ENCODE measurements at regions not wholly inside any gene's neighbourhood (a gene's known extent, or its start where the extent isn't known, plus 50 kb on each side); places are given as distances from the start of the nearest gene placed in this dataset.
A peak's percentile ranks its signal among the peaks of the same experiment; 100 is the strongest.
"Not testable (repeated sequence)": the region's sequence is repeated elsewhere in the genome, so short reads cannot be mapped to it uniquely, and the experiment has no call there.

- peak; percentile 40 for DNase-seq
Measured at GRCh38 chr10:120208488-120208887, 248.5 kb upstream of the PLPP4 start.

- peak; percentile 25 for DNase-seq
Measured at GRCh38 chr10:120209124-120209762, 247.8 kb upstream of the PLPP4 start.

GRCh38 chr10:120212275-120212674 is 244.8 kb upstream of the PLPP4 start:
- DNase-seq: no peak

GRCh38 chr10:120213283-120213682 is 243.7 kb upstream of the PLPP4 start:
- not testable (repeated sequence) for DNase-seq

- DNase-seq: no peak
Measured at GRCh38 chr10:120217736-120218135, 239.3 kb upstream of the PLPP4 start.

GRCh38 chr10:120221873-120222485 is 235.0 kb upstream of the PLPP4 start:
- DNase-seq: peak; percentile 18

GRCh38 chr10:120229641-120230040 is 227.4 kb upstream of the PLPP4 start:
- no peak for DNase-seq

- not testable (repeated sequence) for DNase-seq
Measured at GRCh38 chr10:120239695-120240094, 217.3 kb upstream of the PLPP4 start.

- no peak for DNase-seq
Measured at GRCh38 chr10:120251821-120252442, 205.1 kb upstream of the PLPP4 start.

GRCh38 chr10:120253131-120253530 is 203.9 kb upstream of the PLPP4 start:
- no peak for DNase-seq

- DNase-seq: no peak
Measured at GRCh38 chr10:120260456-120260855, 196.6 kb upstream of the PLPP4 start.

- no peak for DNase-seq
Measured at GRCh38 chr10:120262857-120263547, 194.0 kb upstream of the PLPP4 start.

GRCh38 chr10:120266022-120266421 is 191.0 kb upstream of the PLPP4 start:
- DNase-seq: no peak

- DNase-seq: no peak
Measured at GRCh38 chr10:120270906-120271305, 186.1 kb upstream of the PLPP4 start.

GRCh38 chr10:120271696-120272095 is 185.3 kb upstream of the PLPP4 start:
- no peak for DNase-seq

- no peak for DNase-seq
Measured at GRCh38 chr10:120272350-120272749, 184.7 kb upstream of the PLPP4 start.

GRCh38 chr10:120278069-120278468 is 179.0 kb upstream of the PLPP4 start:
- no peak for DNase-seq

GRCh38 chr10:120279196-120279595 is 177.8 kb upstream of the PLPP4 start:
- no peak for DNase-seq

GRCh38 chr10:120282421-120282820 is 174.6 kb upstream of the PLPP4 start:
- DNase-seq: no peak

GRCh38 chr10:120282846-120283492 is 174.1 kb upstream of the PLPP4 start:
- no peak for DNase-seq

GRCh38 chr10:120285408-120285807 is 171.6 kb upstream of the PLPP4 start:
- DNase-seq: no peak

- DNase-seq: no peak
Measured at GRCh38 chr10:120286280-120286679, 170.7 kb upstream of the PLPP4 start.

GRCh38 chr10:120300513-120300912 is 156.5 kb upstream of the PLPP4 start:
- DNase-seq: no peak
